Ectodermal cell (in vitro differentiated cells): ENCODE measurements at regions not wholly inside any gene's neighbourhood (a gene's known extent, or its start where the extent isn't known, plus 50 kb on each side); places are given as distances from the start of the nearest gene placed in this dataset.

Experiments used
- H3K27ac ChIP-seq: 2 replicates; pipeline ENCODE4 v1.7.0; 2013; ENCODE audit warnings: mild to moderate bottlenecking, low read depth, low read length; ENCODE audit not compliant: insufficient read depth, poor library complexity, severe bottlenecking
- H3K27me3 ChIP-seq: 2 replicates; pipeline ENCODE4 v1.7.0; 2013; ENCODE audit warnings: mild to moderate bottlenecking, low read length; ENCODE audit not compliant: insufficient read depth, control insufficient read depth, poor library complexity, severe bottlenecking
- H3K36me3 ChIP-seq: one replicate; pipeline ENCODE4 v1.7.0; 2013; ENCODE audit warnings: low read length; ENCODE audit not compliant: control insufficient read depth, insufficient read depth
- H3K4me1 ChIP-seq: one replicate; pipeline ENCODE4 v1.7.0; 2013; ENCODE audit warnings: low read length; ENCODE audit not compliant: control insufficient read depth, insufficient read depth
- H3K4me3 ChIP-seq: 2 replicates; pipeline ENCODE4 v1.7.0; 2013; ENCODE audit warnings: low read depth, low read length, control low read depth; ENCODE audit not compliant: insufficient read depth
- H3K9me3 ChIP-seq: 2 replicates; pipeline ENCODE4 v1.7.0; 2013; ENCODE audit warnings: mild to moderate bottlenecking, low read length, moderate library complexity; ENCODE audit not compliant: control insufficient read depth
- WGBS, 2 experiments: methylation state at CpG; one replicate each; pipeline ENCODE4 v1.1.7; 2013; ENCODE audit warnings: missing lambda C conversion rate in 2 of 2; 5-methylcytosine and 5-hydroxymethylcytosine counted together

- Histone ChIP-seq H3K36me3 (no peaks in the 10 kb centered on the region), H3K27ac (no peak overlapping the region), H3K27me3 (no peaks in the 10 kb centered on the region), H3K9me3 (no peaks in the 10 kb centered on the region), H3K4me1 (no peaks in the 10 kb centered on the region), H3K4me3 (no peak overlapping the region)
- 94 to 95% methylated on average over 2 of the region's 3 CpGs for WGBS, 2 experiments
These were observed 422.9 kb upstream of the GRM7 start for GRCh38 chr3:6438031-6438430.

GRCh38 chr3:6439226-6439625, 421.7 kb upstream of the GRM7 start:
- H3K27ac ChIP-seq: no peak overlapping the region
- no peaks in the 10 kb centered on the region for H3K4me1 ChIP-seq
- no peaks in the 10 kb centered on the region for H3K27me3 ChIP-seq
- no peak overlapping the region for H3K4me3 ChIP-seq
- no peaks in the 10 kb centered on the region for H3K36me3 ChIP-seq
- 95 to 97% methylated on average over 8 of the region's 8 CpGs for WGBS, 2 experiments
- H3K9me3 ChIP-seq: no peaks in the 10 kb centered on the region

GRCh38 chr3:6439824-6440223, 421.1 kb upstream of the GRM7 start:
- no peaks in the 10 kb centered on the region for H3K9me3 ChIP-seq
- H3K36me3 ChIP-seq: no peaks in the 10 kb centered on the region
- H3K4me3 ChIP-seq: no peak overlapping the region
- H3K27me3 ChIP-seq: no peaks in the 10 kb centered on the region
- no peak overlapping the region for H3K27ac ChIP-seq
- no peaks in the 10 kb centered on the region for H3K4me1 ChIP-seq
- no CpG with 5 or more reads among the region's 1 CpG for WGBS, 2 experiments

- Histone ChIP-seq H3K4me3 (no peak overlapping the region), H3K9me3 (no peaks in the 10 kb centered on the region), H3K27me3 (no peaks in the 10 kb centered on the region), H3K36me3 (no peaks in the 10 kb centered on the region), H3K4me1 (no peaks in the 10 kb centered on the region), H3K27ac (no peak overlapping the region)
- 92 to 97% methylated on average over 1 of the region's 1 CpG for WGBS, 2 experiments
These were observed 415.8 kb upstream of the GRM7 start for GRCh38 chr3:6444888-6445658.

GRCh38 chr3:6447166-6447801, 413.6 kb upstream of the GRM7 start:
- WGBS, 2 experiments: 87 to 91% methylated on average over 5 of the region's 5 CpGs
- H3K4me1 ChIP-seq: no peaks in the 10 kb centered on the region
- H3K27me3 ChIP-seq: no peaks in the 10 kb centered on the region
- no peak overlapping the region for H3K27ac ChIP-seq
- H3K36me3 ChIP-seq: no peaks in the 10 kb centered on the region
- H3K4me3 ChIP-seq: no peak overlapping the region
- no peaks in the 10 kb centered on the region for H3K9me3 ChIP-seq

- no peaks in the 10 kb centered on the region for H3K9me3 ChIP-seq
- H3K27ac ChIP-seq: no peak overlapping the region
- H3K4me1 ChIP-seq: no peaks in the 10 kb centered on the region
- 89 to 92% methylated on average over 2 to 4 of the region's 4 CpGs for WGBS, 2 experiments
- no peaks in the 10 kb centered on the region for H3K27me3 ChIP-seq
- H3K4me3 ChIP-seq: no peak overlapping the region
- no peaks in the 10 kb centered on the region for H3K36me3 ChIP-seq
These were observed 412.9 kb upstream of the GRM7 start for GRCh38 chr3:6448011-6448410.

- Histone ChIP-seq H3K27ac (no peak overlapping the region), H3K9me3 (no peaks in the 10 kb centered on the region), H3K4me1 (no peaks in the 10 kb centered on the region), H3K27me3 (no peaks in the 10 kb centered on the region), H3K36me3 (no peaks in the 10 kb centered on the region), H3K4me3 (no peak overlapping the region)
- 92 to 97% methylated on average over 3 of the region's 3 CpGs for WGBS, 2 experiments
These were observed 411.8 kb upstream of the GRM7 start for GRCh38 chr3:6449099-6449498.

GRCh38 chr3:6452974-6453373, 407.9 kb upstream of the GRM7 start:
- H3K27ac ChIP-seq: no peak overlapping the region
- 85 to 93% methylated on average over 1 of the region's 1 CpG for WGBS, 2 experiments
- no peaks in the 10 kb centered on the region for H3K36me3 ChIP-seq
- H3K27me3 ChIP-seq: no peaks in the 10 kb centered on the region
- H3K4me3 ChIP-seq: no peak overlapping the region
- no peaks in the 10 kb centered on the region for H3K4me1 ChIP-seq
- no peaks in the 10 kb centered on the region for H3K9me3 ChIP-seq

- WGBS, 2 experiments: 97 to 98% methylated on average over 3 of the region's 3 CpGs
- H3K4me1 ChIP-seq: no peaks in the 10 kb centered on the region
- no peaks in the 10 kb centered on the region for H3K36me3 ChIP-seq
- no peak overlapping the region for H3K4me3 ChIP-seq
- no peak overlapping the region for H3K27ac ChIP-seq
- no peaks in the 10 kb centered on the region for H3K27me3 ChIP-seq
- H3K9me3 ChIP-seq: no peaks in the 10 kb centered on the region
These were observed 405.9 kb upstream of the GRM7 start for GRCh38 chr3:6455031-6455430.

GRCh38 chr3:6467186-6467585, 393.7 kb upstream of the GRM7 start:
- Histone ChIP-seq H3K36me3 (no peaks in the 10 kb centered on the region), H3K9me3 (no peaks in the 10 kb centered on the region), H3K4me1 (no peaks in the 10 kb centered on the region), H3K27me3 (no peaks in the 10 kb centered on the region), H3K27ac (no peak overlapping the region), H3K4me3 (no peak overlapping the region)
